SK-N-SH (cell line): ENCODE measurements at regions not wholly inside any gene's neighbourhood (a gene's known extent, or its start where the extent isn't known, plus 50 kb on each side); places are given as distances from the start of the nearest gene placed in this dataset.

Experiments used
- CTCF ChIA-PET: fragments of 300-600, 350-600 bp; formaldehyde crosslinking; extraction: SDS; loops from one replicate; lab custom pipeline; 2021; lab: Yijun Ruan, JAX
- POLR2A ChIA-PET: fragments of 350-600 bp; sonication (Branson Sonifier 250); formaldehyde crosslinking; extraction: SDS; loops from one replicate; lab custom pipeline; 2020; ENCODE audit warnings: antibody characterized with exemption, inconsistent platforms; lab: Yijun Ruan, JAX
- DNase-seq: peaks from one replicate; pipeline ENCODE4 v3.0.0; 2012
- H2AFZ ChIP-seq: fragments of 200-600 bp; sonication (generic); 2 replicates; pipeline ENCODE4 v1.8.1; 2016; ENCODE audit warnings: antibody characterized with exemption, mild to moderate bottlenecking, low read depth
- H3F3A ChIP-seq: fragments of 200-600 bp; sonication (generic); replicated peaks from 2 replicates; pipeline ENCODE3; 2016; ENCODE audit warnings: antibody characterized with exemption, mild to moderate bottlenecking; ENCODE audit not compliant: insufficient read depth
- H3K27ac ChIP-seq, 2 experiments: fragments of 200-500 bp in 1 of 2; fragments of 200-600 bp in 1 of 2; sonication (Bioruptor generic) in 1 of 2; sonication (generic), shearing (Covaris generic) in 1 of 2; 2 replicates each; pipeline versions ENCODE4 v1.5.1 to v1.6.1; 2014 to 2016; ENCODE audit warnings: low read depth in 2 of 2, inconsistent platforms in 1 of 2, low read length in 1 of 2, mild to moderate bottlenecking in 1 of 2, mixed read lengths in 1 of 2
- H3K27me3 ChIP-seq: fragments of 200-600 bp; sonication (generic), shearing (Covaris generic); 2 replicates; pipeline ENCODE4 v1.6.1; 2016; ENCODE audit warnings: mixed run types; ENCODE audit not compliant: insufficient read depth
- H3K36me3 ChIP-seq, 2 experiments: fragments of 200-500 bp in 1 of 2; fragments of 200-600 bp in 1 of 2; sonication (Bioruptor generic) in 1 of 2; sonication (generic) in 1 of 2; replicated peaks in 1 of 2; 2 replicates each; pipeline versions ENCODE3 to v1.5.1; 2014 to 2016; ENCODE audit warnings: low read length in 1 of 2, mild to moderate bottlenecking in 1 of 2; ENCODE audit not compliant: insufficient read depth in 2 of 2, control insufficient read depth in 1 of 2
- H3K4me1 ChIP-seq, 2 experiments: fragments of 200-500 bp in 1 of 2; fragments of 200-600 bp in 1 of 2; sonication (Bioruptor generic) in 1 of 2; sonication (generic), shearing (Covaris generic) in 1 of 2; 2 replicates each; pipeline versions ENCODE4 v1.5.1 to v1.6.1; 2014 to 2016; ENCODE audit warnings: low read depth in 1 of 2, low read length in 1 of 2, mixed run types in 1 of 2; ENCODE audit not compliant: insufficient read depth in 2 of 2, control insufficient read depth in 1 of 2
- H3K4me2 ChIP-seq: fragments of 200-600 bp; sonication (generic), shearing (Covaris generic); 2 replicates; pipeline ENCODE4 v1.6.1; 2017; ENCODE audit warnings: mixed run types
- H3K4me3 ChIP-seq, 2 experiments: fragments of 200-500 bp in 1 of 2; fragments of 200-600 bp in 1 of 2; sonication (Bioruptor generic) in 1 of 2; sonication (generic), shearing (Covaris generic) in 1 of 2; 2 replicates each; pipeline versions ENCODE4 v1.5.1 to v1.8.1; 2014 to 2016; ENCODE audit warnings: low read depth in 2 of 2, inconsistent platforms in 1 of 2, low read length in 1 of 2, mild to moderate bottlenecking in 1 of 2, mixed read lengths in 1 of 2, moderate library complexity in 1 of 2
- H3K79me2 ChIP-seq: fragments of 200-600 bp; sonication (generic); 2 replicates; pipeline ENCODE4 v1.8.1; 2017; ENCODE audit warnings: mild to moderate bottlenecking; ENCODE audit not compliant: insufficient read depth
- H3K9ac ChIP-seq: fragments of 200-600 bp; sonication (generic); 2 replicates; pipeline ENCODE4 v1.6.1; 2017; ENCODE audit warnings: mixed run types
- H3K9me2 ChIP-seq: fragments of 200-600 bp; sonication (generic); 2 replicates; pipeline ENCODE4 v1.6.1; 2017; ENCODE audit warnings: mixed run types
- H3K9me3 ChIP-seq: fragments of 200-600 bp; sonication (generic); 2 replicates; pipeline ENCODE4 v1.6.1; 2017; ENCODE audit warnings: mixed run types, mild to moderate bottlenecking, moderate library complexity
- H4K20me1 ChIP-seq: fragments of 200-600 bp; sonication (generic); 2 replicates; pipeline ENCODE4 v1.6.1; 2017; ENCODE audit warnings: mild to moderate bottlenecking, mixed run types; ENCODE audit not compliant: insufficient read depth
- CHD2 ChIP-seq: fragments of 150-350 bp; IDR thresholded peaks from 2 replicates; pipeline ENCODE4 v1.6.1; 2018; ENCODE audit warnings: low read length; ENCODE audit not compliant: partially characterized antibody
- EZH2phosphoT487 ChIP-seq: fragments of 200-600 bp; sonication (generic); IDR thresholded peaks from 2 replicates; pipeline ENCODE4 v1.6.1; 2017; ENCODE audit warnings: low read depth, mixed run types, mild to moderate bottlenecking, antibody characterized with exemption, moderate library complexity, borderline replicate concordance
- FOXJ3 ChIP-seq: sonication (generic); formaldehyde crosslinking; IDR thresholded peaks from 2 replicates; pipeline ENCODE4 v1.5.1; 2020; ENCODE audit warnings: mild to moderate bottlenecking, missing genetic modification reagents
- FOXM1 ChIP-seq: IDR thresholded peaks from 2 replicates; pipeline ENCODE4 v1.4.0; 2012; ENCODE audit warnings: low read depth, mild to moderate bottlenecking
- GATA2 ChIP-seq: sonication (generic); formaldehyde crosslinking; IDR thresholded peaks from 2 replicates; pipeline ENCODE4 v1.5.0; 2020; ENCODE audit warnings: mild to moderate bottlenecking, missing genetic modification reagents
- IRF3 ChIP-seq: fragments of 150-350 bp; IDR thresholded peaks from 2 replicates; pipeline ENCODE4 v1.6.1; 2016; ENCODE audit warnings: mild to moderate bottlenecking, low read depth, low read length
- JUND ChIP-seq: IDR thresholded peaks from 2 replicates; pipeline ENCODE4 v1.4.0; 2012
- MAX ChIP-seq: IDR thresholded peaks from 2 replicates; pipeline ENCODE4 v1.4.0; 2012; ENCODE audit warnings: low read depth
- NFIC ChIP-seq: IDR thresholded peaks from 2 replicates; pipeline ENCODE4 v1.4.0; 2012; ENCODE audit warnings: borderline replicate concordance
- POLR2AphosphoS5 ChIP-seq: IDR thresholded peaks from 2 replicates; pipeline ENCODE4 v1.6.1; 2012; ENCODE audit warnings: low read depth, low read length
- RAD21 ChIP-seq: IDR thresholded peaks from 2 replicates; pipeline ENCODE4 v1.6.1; 2012; ENCODE audit warnings: mild to moderate bottlenecking, low read length
- RCOR1 ChIP-seq: fragments of 150-350 bp; IDR thresholded peaks from 2 replicates; pipeline ENCODE4 v1.6.1; 2017; ENCODE audit warnings: antibody characterized with exemption, low read length
- RXRA ChIP-seq: IDR thresholded peaks from 2 replicates; pipeline ENCODE4 v1.4.0; 2012; ENCODE audit warnings: low read depth, mild to moderate bottlenecking, borderline replicate concordance
- SIN3A ChIP-seq: IDR thresholded peaks from 2 replicates; pipeline ENCODE4 v1.6.1; 2012; ENCODE audit warnings: low read depth, mild to moderate bottlenecking, low read length, moderate library complexity, borderline replicate concordance
- SMC3 ChIP-seq: IDR thresholded peaks from 2 replicates; pipeline ENCODE4 v1.6.1; 2012; ENCODE audit warnings: low read depth, low read length, improper control_type of control experiment
- TCF12 ChIP-seq: IDR thresholded peaks from 2 replicates; pipeline ENCODE4 v1.4.0; 2012
- TEAD4 ChIP-seq: IDR thresholded peaks from 2 replicates; pipeline ENCODE4 v1.4.0; 2012; ENCODE audit warnings: mild to moderate bottlenecking, borderline replicate concordance; ENCODE audit not compliant: insufficient read depth
- USF1 ChIP-seq: IDR thresholded peaks from 2 replicates; pipeline ENCODE4 v1.4.0; 2012; ENCODE audit warnings: low read depth, borderline replicate concordance
- USF2 ChIP-seq: fragments of 150-350 bp; IDR thresholded peaks from 2 replicates; pipeline ENCODE4 v1.6.1; 2017; ENCODE audit warnings: antibody characterized with exemption, low read length, low read depth, borderline replicate concordance
- YY1 ChIP-seq: IDR thresholded peaks from 2 replicates; pipeline ENCODE4 v1.4.0; 2012; ENCODE audit warnings: low read depth, mild to moderate bottlenecking
- ZBTB33 ChIP-seq: IDR thresholded peaks from 2 replicates; pipeline ENCODE4 v1.4.0; 2012; ENCODE audit warnings: low read depth, borderline replicate concordance
- WGBS: methylation state at CpG from one replicate; pipeline ENCODE4 v1.1.6; 2017; ENCODE audit warnings: low lambda C conversion rate; 5-methylcytosine and 5-hydroxymethylcytosine counted together

GRCh38 chr1:47618222-47618720 lies 180.4 kb downstream of the FOXD2 start (continued):
- TF ChIP-seq ZBTB33 (no peak), TEAD4 (no peak), RXRA (no peak), SIN3A (no peak), FOXJ3 (CRISPR knock-in tag) (no peak), JUND (no peak), MAX (no peak), POLR2AphosphoS5 (no peak), NFIC (no peak), USF1 (no peak), TCF12 (no peak), EZH2phosphoT487 (no peak), RCOR1 (peak; percentile 22; the same call in 1 of the 2 replicates), USF2 (no peak), IRF3 (no peak)

GRCh38 chr1:47618830-47619229 lies 181.0 kb downstream of the FOXD2 start:
- H3K27me3 ChIP-seq: no peaks in the 10 kb centered on the region; the same call in 1 of the 2 replicates
- peaks cover 0 to 9% of the 10 kb centered on the region in 2 experiments; a peak in 1 of 4 replicates for H3K4me1 ChIP-seq
- H3K4me2 ChIP-seq: no peak overlapping the region
- H3K9me2 ChIP-seq: no peaks in the 10 kb centered on the region
- no peak overlapping the region for H3K4me3 ChIP-seq
- WGBS: 51% methylated on average over 7 of the region's 7 CpGs
- H3K79me2 ChIP-seq: no peaks in the 10 kb centered on the region
- ChIA-PET POLR2A (interaction anchor here (1.1 kb wide), 1 partner anchor 9 kb away, joined by 4 read pairs; no protein-coding TSS in a partner anchor), CTCF (interaction anchor here (0.6 to 1.7 kb wide), 8 partner anchors 12 to 169 kb away, joined by 3 to 7 read pairs (median 4); no protein-coding TSS in a partner anchor)
- TF ChIP-seq FOXM1 (no peak), SIN3A (no peak), ZBTB33 (no peak), RAD21 (no peak), FOXJ3 (CRISPR knock-in tag) (no peak), IRF3 (no peak), JUND (no peak), SMC3 (no peak), RCOR1 (no peak), YY1 (no peak), CHD2 (no peak), GATA2 (CRISPR knock-in tag) (no peak), EZH2phosphoT487 (no peak), RXRA (no peak)
- H3F3A ChIP-seq: no peaks in the 10 kb centered on the region
- H2AFZ ChIP-seq: no peak overlapping the region
- no peaks in the 10 kb centered on the region for H4K20me1 ChIP-seq
- no peak for DNase-seq
- H3K9ac ChIP-seq: no peak overlapping the region
- no peaks in the 10 kb centered on the region for H3K36me3 ChIP-seq
- no peaks in the 10 kb centered on the region for H3K9me3 ChIP-seq
- H3K27ac ChIP-seq: no peak overlapping the region
